ENCODE measurements at regions not wholly inside any gene's neighbourhood (a gene's known extent, or its start where the extent isn't known, plus 50 kb on each side); places are given as distances from the start of the nearest gene placed in this dataset.
"Not testable (repeated sequence)": the region's sequence is repeated elsewhere in the genome, so short reads cannot be mapped to it uniquely, and the experiment has no call there.

DNA sequence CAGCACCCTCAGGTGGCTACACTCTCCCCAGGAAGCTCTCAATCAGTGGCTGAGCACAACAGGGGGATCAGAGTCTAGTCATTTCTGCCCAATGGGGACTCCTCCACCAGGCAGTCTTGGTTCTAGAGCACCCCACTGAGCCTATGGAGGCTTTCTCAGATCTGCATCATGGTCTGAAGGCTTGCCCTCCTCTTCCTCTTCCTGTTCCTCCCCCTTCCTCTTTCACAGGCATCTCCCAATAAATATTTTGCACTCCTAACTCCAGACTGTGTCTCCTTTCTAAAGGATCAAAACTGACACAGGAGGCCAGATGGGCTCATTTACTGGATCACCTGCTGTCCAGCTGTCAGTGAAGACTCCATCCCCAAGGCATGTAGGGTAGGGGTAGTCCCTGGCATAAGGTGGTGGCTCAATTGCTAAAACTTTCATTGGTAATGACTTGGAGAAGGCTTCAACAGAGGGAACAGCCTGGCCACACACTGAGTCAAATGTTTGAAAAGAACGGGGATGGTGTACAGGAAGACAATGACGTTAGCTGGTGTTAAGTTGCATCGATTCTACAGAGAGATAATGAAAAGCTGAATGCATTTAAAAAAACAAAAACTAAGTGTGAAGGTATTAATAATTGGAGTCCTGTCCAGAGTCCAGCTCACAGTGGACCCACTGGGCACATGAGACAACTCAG is 84.2 kb upstream of the SLC2A1 start:
- DNase-seq (ENCODE audit: low read depth) = no peak

DNA sequence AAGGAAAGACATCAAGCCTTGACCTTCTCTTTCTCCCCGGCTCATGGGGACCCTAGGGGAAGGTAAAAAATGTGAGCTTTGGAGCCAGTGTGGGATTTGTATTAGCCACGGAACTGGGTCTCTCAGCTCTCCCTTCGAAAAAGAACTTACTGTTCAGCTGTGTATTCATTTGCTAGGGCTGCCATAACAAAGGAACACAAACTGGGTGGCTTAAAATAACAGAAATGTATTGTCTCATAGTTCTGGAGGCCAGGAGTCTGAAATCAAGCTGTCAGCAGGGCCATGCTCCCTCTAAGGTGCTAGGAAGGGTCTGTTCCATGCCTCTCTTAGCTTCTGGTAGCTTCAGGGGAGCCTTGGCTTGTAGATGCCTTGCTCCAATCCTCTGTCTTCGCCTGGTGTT is 83.5 kb upstream of the SLC2A1 start:
- no peak for DNase-seq (ENCODE audit: low read depth)

DNA sequence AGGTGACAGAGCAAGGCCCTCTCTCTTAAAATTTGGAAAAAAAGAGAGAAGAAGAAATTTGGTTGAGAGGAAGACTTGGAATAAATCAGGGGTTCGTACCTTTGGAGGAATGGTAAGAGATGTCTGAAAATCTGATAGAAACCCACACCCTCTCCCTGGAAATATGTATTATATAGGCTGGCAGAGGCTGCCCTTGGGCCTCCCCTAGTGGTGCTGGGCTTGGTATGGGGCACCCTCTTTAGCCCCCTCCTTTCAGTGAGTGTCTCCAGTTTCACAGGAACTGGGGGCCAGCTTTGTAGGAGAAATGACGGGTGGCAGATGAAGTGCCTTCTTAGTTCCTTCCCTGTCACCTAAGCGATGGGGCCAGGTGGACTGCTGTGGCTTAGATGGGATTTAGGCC is 82.9 kb upstream of the SLC2A1 start:
- DNase-seq (ENCODE audit: low read depth) = no peak

DNA sequence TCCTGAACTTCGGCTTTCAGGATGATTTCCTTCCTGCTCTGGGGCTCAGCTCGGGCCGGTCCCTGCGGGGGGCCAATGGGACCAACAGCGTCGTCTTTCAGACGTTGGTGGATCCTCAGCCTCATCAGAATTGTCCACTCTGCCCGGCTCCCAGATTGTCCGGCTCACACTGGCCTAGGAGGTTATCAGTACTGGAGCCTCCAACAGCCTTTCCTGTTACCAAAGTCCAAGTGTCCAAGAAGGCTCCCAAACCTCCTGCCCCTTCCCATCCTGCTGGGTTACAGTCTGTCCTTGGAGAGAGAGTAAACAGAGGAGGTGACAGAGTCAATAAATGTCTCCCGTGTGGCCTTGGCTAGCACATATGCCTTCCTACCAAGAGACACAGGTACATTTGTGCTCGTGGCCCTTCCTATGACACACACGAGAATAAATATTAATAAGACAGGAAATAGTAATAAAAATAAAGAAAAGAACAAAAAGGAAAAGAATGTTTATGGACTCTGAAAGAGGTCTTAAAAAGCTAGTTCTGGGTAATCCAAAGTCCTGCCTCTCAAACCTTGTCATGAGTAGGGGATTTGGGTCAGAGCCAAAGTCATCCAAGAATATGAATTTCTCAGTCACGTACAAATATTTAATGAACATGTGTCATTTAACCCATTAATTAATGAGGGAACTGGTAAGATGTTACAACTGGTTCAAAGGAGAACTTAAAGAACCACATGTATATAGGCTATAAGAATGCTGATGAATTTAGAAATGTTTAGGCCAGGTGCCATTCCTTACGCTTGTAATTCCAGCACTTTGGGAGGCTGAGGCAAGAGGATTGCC is 80.8 kb upstream of the SLC2A1 start:
- DNase-seq (ENCODE audit: low read depth) = no peak

DNA sequence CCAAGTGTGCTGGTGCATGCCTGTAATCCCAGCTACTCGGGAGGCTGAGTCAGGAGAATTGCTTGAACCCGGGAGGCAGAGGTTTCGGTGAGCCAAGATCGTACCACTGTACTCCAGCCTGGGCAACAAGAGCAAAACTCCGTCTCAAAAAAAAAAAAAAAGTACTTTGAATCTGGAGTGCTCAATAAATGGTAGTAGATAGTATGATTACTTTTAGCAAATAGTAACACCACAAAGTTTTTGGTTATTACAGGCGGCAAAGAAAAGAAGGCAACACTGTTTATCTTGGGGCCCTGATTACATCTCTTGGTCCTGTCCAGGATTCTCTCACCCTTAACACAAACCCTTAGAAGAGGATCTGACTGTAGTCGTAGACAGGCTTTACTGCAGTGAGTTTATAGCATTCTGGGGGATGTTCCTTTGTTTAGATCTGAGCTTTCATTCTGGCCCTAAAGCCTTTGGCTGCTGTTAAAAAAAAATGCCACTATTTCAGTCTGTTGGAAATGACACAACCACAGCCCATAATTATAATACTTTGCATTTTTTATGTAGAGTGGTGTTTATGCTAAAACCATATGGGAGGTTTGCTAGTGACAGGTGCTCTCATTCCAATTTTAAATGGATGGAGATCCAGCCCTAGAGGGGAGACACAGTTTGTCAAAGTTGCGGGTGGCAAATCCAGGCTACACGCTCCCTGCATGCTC is 79.7 kb upstream of the SLC2A1 start:
- no peak for DNase-seq (ENCODE audit: low read depth)

DNA sequence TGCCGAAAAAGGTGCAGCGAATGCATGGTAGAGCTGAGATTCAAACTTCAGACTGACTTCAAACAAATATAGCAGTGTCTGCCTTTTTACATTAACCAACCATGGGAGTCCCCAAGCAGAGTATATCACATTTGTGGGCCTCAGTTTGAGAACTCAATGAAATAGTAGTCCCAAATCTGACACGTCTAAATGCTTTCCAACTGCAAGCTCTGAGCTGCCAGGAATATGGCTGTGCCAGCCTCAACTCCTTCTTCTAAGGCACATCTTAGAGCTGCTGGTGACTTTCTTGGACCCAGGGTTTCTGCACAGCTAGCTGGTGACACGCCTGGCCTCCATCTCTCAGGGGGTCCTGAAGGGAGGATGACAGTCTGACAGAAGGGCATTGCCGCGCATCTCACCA is 78.8 kb upstream of the SLC2A1 start:
- no peak for DNase-seq (ENCODE audit: low read depth)

DNA sequence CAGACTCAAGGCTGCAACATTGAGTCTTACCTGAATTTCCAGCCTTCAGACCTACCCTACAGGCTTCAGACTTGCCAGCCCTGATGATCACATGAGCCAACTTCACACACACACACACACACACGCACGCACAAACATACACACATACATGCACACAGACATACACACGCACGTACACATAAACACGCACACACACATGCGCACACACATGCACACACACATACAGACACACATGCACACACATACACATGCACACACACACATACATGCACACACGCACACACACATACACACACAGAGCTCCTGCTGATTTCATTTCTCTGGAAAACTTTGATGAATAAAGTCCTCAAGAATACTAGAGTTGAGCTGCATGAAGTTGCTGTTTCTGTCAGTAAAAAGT is 78.3 kb upstream of the SLC2A1 start:
- no peak for DNase-seq (ENCODE audit: low read depth)

DNA sequence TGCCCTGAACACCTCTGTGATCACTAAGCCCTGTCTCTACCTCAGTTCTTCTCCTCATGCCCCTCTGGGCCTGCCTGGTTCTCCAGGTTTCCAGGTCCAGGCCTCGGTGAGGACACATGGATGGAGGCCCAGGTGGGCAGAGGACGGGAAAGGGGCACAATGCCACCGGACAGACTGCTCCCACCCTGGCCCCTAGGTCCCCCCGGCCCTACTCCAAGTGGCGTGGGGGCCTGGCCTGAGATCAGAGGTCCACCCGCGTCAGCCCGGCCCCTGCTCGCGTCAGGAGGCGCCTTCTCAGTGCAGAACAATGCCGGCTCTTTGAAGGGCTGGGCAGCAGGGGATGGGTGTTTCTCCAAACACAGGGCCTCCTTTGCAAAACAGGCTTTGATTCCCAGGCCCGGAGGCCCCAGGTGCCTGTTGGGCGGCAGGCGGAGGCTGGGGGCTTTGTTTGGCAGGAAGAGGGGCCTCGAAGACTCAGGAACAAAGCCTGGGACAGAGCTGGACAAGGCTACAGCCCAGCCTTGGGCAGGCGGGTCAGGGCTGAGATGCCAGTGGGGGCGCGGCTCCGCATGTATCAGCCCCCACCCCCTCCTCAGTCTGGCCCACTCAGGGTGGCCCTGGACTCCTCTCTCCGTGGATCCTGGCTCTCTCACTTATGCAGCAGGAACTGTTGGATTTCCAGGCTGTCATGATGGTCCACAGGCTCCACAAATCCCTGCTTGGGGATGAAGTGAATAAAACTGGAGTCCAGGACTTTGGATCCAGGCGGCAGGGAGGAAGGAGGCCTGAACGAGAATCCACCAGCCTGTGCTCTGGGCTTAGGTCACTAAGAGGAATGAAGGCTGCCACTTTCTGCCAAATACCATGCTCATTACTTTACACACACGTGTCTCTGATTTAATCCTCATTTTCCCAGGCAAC is 77.4 kb upstream of the SLC2A1 start:
- DNase-seq (ENCODE audit: low read depth) = no peak

DNA sequence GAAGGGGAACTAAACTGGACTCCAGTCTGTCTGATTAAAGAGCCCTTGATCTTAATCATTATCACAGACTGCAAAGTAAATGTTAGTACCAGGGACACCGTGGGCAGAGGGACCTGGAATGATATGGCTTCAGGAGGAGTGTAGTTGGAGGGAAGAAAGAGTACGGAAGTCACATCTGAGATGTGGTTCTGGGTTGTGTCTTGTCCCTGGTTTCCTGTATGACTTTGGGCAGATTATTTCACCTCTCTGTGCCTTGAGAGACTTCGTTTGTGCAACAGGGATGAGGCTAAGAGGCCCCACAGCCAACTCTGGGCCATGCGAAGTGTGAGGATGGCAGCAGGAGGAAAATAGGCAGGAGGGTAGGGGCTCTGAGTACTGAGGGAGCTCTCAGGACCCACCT is 76.1 kb upstream of the SLC2A1 start:
- DNase-seq (ENCODE audit: low read depth) = no peak

DNA sequence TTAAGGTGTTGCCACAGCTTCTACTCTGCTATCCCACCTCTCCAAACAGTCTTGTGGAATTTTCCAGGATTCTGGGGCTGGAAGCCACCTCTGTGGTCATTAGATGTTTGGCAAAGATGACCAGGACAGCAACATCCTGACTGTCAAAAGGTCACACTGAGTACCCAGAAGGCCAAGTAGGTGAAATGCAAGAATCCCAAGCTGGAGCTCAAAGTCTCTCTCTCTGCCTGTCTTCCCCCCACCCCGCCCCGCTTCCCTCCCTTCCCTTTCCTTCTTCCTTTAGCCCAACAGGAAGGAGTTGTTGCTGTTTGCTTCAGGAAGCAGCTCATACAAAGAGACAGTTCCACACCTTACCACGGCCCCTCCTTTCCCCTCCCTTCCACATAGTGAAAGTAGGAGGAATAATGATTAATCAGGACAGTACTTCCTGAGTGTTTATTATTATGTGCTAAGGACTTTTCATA is 75.6 kb upstream of the SLC2A1 start:
- DNase-seq (ENCODE audit: low read depth) = no peak

DNA sequence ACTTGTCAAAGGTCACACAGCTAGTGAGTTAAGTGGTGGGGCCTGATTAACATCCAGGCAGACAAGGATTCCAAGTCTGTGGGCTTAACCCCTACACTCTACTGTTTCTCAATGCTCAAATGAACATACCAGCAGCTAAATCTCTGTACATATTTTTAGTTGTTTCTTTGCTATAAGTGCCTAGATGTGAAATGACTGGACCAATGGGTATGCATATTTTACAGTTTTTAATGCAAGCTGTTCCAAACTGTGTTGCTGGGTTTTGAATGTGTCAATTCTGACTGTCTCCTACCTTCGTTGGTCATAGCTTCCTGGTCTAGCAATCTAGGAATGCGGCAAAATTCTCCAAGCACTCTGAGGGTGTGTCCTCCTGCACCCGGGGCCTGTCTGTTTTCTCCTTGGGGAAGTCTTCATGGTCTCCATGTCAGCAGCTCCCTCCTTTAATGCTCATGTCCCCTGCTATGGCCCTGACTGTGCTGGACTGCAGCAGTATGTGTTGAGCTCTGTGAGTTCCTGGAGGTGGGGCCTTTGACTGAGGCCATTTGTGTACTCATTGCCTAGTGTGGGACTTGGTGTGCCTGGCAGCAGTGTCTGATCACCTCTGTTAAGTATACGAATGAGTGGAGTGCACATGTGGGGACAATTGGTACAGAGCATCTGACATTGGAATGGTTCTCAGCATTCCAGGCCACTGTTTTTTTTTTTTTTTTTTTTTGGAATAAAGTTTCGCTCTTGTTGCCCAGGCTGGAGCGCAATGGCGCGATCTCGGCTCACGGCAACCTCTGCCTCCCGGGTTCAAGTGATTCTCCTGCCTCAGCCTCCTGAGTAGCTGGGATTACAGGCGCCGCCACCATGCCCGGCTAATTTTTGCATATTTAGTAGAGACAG is 72.9 kb upstream of the SLC2A1 start:
- no peak for DNase-seq (ENCODE audit: low read depth)

DNA sequence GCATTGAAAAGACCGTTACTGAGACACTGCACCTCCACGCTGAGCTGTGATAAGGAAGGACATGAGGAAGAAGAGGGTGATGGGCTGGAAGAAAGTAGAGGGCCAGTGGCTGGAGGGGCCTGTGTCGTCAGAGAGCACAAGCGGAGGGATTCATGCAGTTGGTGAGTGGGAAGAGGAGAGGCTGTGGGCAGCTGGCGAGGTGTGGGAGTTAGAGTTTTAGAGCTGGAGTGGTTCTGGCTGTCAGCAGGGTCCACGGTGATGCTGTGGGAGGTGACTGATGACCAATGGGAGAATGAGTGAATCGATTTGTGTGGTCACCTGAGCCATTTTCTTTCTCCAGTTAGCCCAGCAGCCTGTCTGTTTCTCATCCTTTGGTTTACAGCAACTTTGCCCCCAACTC is 66.2 kb upstream of the SLC2A1 start:
- no peak for DNase-seq (ENCODE audit: low read depth)

DNA sequence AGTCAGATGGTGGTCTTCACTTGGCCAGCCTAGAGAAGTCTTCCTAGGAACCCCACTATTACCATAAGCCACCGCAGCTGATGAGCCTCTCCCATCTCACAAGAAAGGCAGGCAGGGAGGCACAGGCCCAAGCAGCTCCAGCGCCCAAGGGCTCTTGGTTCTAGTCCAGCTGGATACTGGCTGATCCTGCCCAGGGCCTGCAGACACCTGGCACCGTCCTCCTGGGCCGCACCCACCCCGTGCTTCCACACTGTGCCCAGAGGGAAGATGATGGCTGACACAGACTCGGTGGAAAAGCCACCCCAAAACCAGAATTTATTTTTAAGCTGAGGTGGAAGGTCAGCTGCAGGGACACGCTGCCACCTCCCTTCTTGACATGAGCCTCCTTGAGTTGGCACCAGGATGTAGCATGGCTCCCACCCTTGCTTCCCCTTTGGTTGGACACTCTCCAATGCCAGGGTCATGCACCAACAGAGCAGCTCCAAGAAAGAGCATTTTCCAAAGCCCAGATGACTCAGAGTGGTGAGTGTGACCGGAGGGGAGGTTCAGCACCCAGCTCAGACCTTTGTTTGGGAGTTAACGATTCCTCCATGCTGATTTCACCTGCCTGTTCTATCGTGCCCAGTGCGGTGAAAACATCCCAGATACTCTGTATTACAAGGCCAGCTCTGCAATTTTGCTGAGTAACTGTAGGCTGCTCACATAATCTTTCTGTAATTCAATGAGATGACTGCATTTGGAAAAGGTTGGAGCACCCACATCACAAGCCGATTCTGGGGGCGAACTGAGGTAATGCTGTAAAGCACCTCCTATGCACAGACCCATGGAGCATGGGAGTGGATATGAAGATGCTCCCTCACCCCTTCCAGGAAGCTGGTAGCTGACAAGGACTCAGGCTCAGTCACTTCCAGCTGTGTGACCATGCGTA is 63.1 kb upstream of the SLC2A1 start:
- DNase-seq (ENCODE audit: low read depth) = no peak

DNA sequence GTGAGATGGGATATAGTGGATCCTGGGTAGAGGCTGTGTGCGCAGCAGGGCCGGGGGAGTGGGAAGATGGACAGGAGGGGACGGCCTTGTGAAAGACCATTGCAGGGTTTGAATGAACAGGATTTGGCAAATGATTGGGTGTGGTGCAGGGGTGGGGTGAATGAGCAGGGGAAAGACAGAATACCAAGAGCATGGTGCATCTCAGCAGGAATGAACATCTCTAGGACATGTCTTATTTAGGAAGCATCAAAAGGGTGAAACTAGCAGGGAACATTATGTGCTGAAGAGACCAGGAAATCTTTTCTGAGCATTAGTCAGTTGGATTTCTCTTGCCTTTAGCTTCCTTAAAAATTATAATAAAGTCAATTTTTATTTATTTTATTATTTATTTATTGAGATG is 60.6 kb upstream of the SLC2A1 start:
- DNase-seq (ENCODE audit: low read depth) = no peak

DNA sequence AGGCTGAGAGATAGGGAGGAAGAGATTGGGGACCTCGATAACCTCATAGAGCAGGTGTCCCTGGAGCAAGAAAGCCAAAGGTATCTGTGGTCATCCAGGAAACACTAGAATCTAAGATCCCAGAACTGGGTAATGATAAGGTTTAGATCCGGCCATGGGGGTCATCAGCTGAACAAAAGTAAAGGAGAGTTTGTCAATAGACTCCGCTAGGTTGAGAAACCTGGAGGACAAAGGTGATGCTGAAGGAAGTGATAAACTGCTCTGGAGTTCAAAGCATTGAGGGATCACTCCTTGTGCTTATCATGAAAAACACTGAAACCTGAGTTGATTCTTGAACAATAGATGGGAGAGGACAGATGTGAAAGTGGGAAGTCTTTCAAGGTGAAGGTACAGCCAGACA is 59.5 kb upstream of the SLC2A1 start:
- DNase-seq (ENCODE audit: low read depth) = no peak

DNA sequence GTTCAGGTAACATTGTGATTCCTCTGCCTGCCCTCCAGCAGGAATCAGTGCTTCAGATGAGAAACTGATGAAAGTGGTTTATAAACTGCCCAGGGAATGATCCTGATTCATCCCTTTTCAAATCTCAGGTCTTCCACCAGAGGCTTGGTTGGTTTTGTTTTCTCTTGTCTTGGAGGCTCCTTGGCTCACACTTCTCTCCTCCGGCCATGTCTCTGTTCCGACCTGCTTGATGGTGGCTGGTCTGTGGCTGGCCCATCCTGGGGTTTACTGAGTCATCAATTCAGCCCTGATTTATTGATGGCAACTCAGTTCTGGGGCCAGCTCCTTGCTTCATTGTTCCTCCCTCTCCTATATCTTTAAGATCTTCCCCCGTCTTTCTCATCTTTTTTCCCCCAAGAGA is 56.6 kb upstream of the SLC2A1 start:
- no peak for DNase-seq (ENCODE audit: low read depth)

DNA sequence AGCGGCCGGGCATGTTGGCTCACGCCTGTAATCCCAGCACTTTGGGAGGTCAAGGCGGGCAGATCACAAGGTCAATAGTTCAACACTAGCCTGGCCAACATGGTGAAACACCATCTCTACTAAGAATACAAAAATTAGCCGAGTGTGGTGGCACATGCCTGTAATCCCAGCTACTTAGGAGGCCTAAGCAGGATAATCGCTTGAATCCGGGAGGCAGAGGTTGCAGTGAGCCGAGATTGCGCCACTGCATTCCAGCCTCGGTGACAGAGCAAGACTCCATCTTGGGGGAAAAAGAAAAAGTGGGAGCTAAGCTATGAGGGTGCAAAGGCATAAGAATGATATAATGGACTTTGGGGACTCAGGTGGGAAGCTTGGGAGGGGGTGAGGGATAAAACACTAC is 55.9 kb upstream of the SLC2A1 start:
- DNase-seq (ENCODE audit: low read depth) = not testable (repeated sequence)

DNA sequence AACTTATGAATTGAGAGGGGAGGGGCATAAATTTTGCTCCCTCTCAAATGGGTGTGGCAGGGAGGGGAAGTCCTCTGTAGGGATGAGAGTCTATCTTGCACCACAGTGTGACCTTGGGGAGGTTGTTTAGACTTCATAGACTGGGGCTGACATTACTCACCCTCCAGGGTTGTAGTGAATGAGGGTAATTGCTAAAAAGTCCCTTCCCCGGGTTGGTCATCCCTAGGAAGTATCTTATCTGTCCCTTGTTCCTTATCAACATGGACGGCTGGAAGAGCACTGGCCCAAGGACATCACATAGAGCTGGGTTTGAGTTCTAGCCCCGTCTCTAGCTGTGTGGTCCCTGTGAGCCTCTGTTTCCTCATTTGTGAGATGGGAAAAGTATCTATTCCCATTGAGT is 52.4 kb upstream of the SLC2A1 start:
- no peak for DNase-seq (ENCODE audit: low read depth)

DNA sequence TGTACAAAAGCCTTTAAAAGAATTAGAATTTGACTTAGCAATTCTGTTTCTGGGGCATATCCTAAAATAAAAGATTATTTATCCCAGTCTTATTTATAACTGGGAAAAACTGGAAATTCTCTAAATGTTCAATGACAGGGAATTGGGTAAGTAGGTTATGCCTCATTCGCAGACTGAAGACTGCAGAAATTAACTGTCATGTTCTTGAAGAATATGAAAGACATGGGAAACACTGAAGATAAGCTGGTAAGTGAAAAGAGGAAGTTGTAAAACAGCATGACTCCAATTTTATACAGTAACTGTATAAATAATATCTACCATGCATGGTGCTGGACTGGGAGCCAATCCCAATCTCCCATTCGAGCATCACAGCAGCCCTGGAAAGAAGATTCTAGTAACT is 50.6 kb upstream of the SLC2A1 start:
- DNase-seq (ENCODE audit: low read depth) = no peak

Measured in fibroblast of the conjunctiva (primary cell).